Neuronal stem cell (in vitro differentiated cells): ENCODE measurements at regions not wholly inside any gene's neighbourhood (a gene's known extent, or its start where the extent isn't known, plus 50 kb on each side); places are given as distances from the start of the nearest gene placed in this dataset.

Experiments used
- DNase-seq: peaks from one replicate; pipeline ENCODE4 v3.0.0-alpha.2; 2013; ENCODE audit warnings: low spot score
- H2AFZ ChIP-seq: one replicate; pipeline ENCODE4 v1.6.1; 2013; ENCODE audit warnings: mild to moderate bottlenecking, low read length, inconsistent platforms
- H2AK5ac ChIP-seq: 2 replicates; pipeline ENCODE4 v1.6.1; 2013; ENCODE audit warnings: low read depth, mild to moderate bottlenecking, inconsistent platforms, low read length, moderate library complexity, mixed read lengths
- H2BK120ac ChIP-seq: 2 replicates; pipeline ENCODE4 v1.6.1; 2013; ENCODE audit warnings: low read depth, mild to moderate bottlenecking, inconsistent platforms, low read length, moderate library complexity, mixed read lengths
- H2BK12ac ChIP-seq: one replicate; pipeline ENCODE4 v1.6.1; 2013; ENCODE audit warnings: low read length, inconsistent platforms
- H2BK15ac ChIP-seq: 2 replicates; pipeline ENCODE4 v1.6.1; 2013; ENCODE audit warnings: mild to moderate bottlenecking, low read length, inconsistent platforms, mixed read lengths
- H2BK5ac ChIP-seq: one replicate; pipeline ENCODE4 v1.6.1; 2013; ENCODE audit warnings: inconsistent platforms, mild to moderate bottlenecking, low read length, moderate library complexity
- H3K14ac ChIP-seq: one replicate; pipeline ENCODE4 v1.6.1; 2013; ENCODE audit warnings: low read length, inconsistent platforms
- H3K18ac ChIP-seq: 2 replicates; pipeline ENCODE4 v1.6.1; 2013; ENCODE audit warnings: low read length, inconsistent platforms
- H3K23ac ChIP-seq: 2 replicates; pipeline ENCODE4 v1.6.1; 2013; ENCODE audit warnings: low read depth, mild to moderate bottlenecking, mixed read lengths, low read length, inconsistent platforms; ENCODE audit not compliant: poor library complexity
- H3K27ac ChIP-seq: replicated peaks from 3 replicates; pipeline ENCODE4 v1.5.1; 2013; ENCODE audit warnings: low read length, inconsistent platforms
- H3K27me3 ChIP-seq, 3 experiments: 2 replicates each; pipeline ENCODE4 v1.6.1; 2013; ENCODE audit warnings: low read length in 3 of 3, mild to moderate bottlenecking in 2 of 3, inconsistent platforms in 1 of 3, low read depth in 1 of 3, mixed read lengths in 1 of 3, moderate library complexity in 1 of 3; ENCODE audit not compliant: control insufficient read depth in 3 of 3, insufficient read depth in 3 of 3
- H3K36me3 ChIP-seq, 2 donors: replicated peaks in 1 of 2; 2 replicates each; pipeline ENCODE4 v1.6.1; 2013; ENCODE audit warnings: low read length in 2 of 2; ENCODE audit not compliant: control insufficient read depth in 2 of 2, insufficient read depth in 2 of 2
- H3K4ac ChIP-seq: 2 replicates; pipeline ENCODE4 v1.6.1; 2013; ENCODE audit warnings: inconsistent platforms, mild to moderate bottlenecking, low read length, moderate library complexity
- H3K4me1 ChIP-seq, 2 donors: 1 replicate in 1 of 2; 2 replicates in 1 of 2; pipeline ENCODE4 v1.6.1; 2013; ENCODE audit warnings: low read length in 2 of 2, low read depth in 1 of 2; ENCODE audit not compliant: control insufficient read depth in 2 of 2, insufficient read depth in 1 of 2
- H3K4me2 ChIP-seq: one replicate; pipeline ENCODE4 v1.6.1; 2013; ENCODE audit warnings: mild to moderate bottlenecking, low read length, inconsistent platforms; ENCODE audit not compliant: insufficient read depth, poor library complexity, severe bottlenecking
- H3K4me3 ChIP-seq, 2 donors: 2 replicates each; pipeline ENCODE4 v1.5.1; 2013; ENCODE audit warnings: low read length in 2 of 2, mild to moderate bottlenecking in 2 of 2, inconsistent platforms in 1 of 2, moderate library complexity in 1 of 2
- H3K79me1 ChIP-seq: one replicate; pipeline ENCODE4 v1.6.1; 2013; ENCODE audit warnings: low read depth, mild to moderate bottlenecking, inconsistent platforms, low read length, moderate library complexity
- H3K9ac ChIP-seq: one replicate; pipeline ENCODE4 v1.6.1; 2013; ENCODE audit warnings: mild to moderate bottlenecking, low read depth, low read length, inconsistent platforms; ENCODE audit not compliant: poor library complexity
- H3K9me3 ChIP-seq, 2 donors: replicated peaks in 1 of 2; 2 replicates each; pipeline versions ENCODE3 to v1.6.1; 2013; ENCODE audit warnings: low read length in 2 of 2, mild to moderate bottlenecking in 2 of 2, inconsistent platforms in 1 of 2, low read depth in 1 of 2, mixed read lengths in 1 of 2, moderate library complexity in 1 of 2; ENCODE audit not compliant: control insufficient read depth in 2 of 2, insufficient read depth in 1 of 2
- H4K8ac ChIP-seq: one replicate; pipeline ENCODE4 v1.6.1; 2013; ENCODE audit warnings: low read depth, mild to moderate bottlenecking, inconsistent platforms, low read length, moderate library complexity
- H4K91ac ChIP-seq: one replicate; pipeline ENCODE4 v1.6.1; 2013; ENCODE audit warnings: low read length, low read depth, mild to moderate bottlenecking, inconsistent platforms; ENCODE audit not compliant: poor library complexity
- WGBS, 2 donors: extraction: QIAGEN DNeasy Blood & Tissue Kit; methylation state at CpG; one replicate each; pipeline ENCODE4 v1.1.7; 2013; ENCODE audit warnings: missing lambda C conversion rate in 2 of 2, mixed read lengths in 1 of 2; ENCODE audit not compliant: insufficient read length in 2 of 2, insufficient replicate concordance in 1 of 2; ENCODE audit errors: extremely low coverage in 2 of 2; 5-methylcytosine and 5-hydroxymethylcytosine counted together

DNA sequence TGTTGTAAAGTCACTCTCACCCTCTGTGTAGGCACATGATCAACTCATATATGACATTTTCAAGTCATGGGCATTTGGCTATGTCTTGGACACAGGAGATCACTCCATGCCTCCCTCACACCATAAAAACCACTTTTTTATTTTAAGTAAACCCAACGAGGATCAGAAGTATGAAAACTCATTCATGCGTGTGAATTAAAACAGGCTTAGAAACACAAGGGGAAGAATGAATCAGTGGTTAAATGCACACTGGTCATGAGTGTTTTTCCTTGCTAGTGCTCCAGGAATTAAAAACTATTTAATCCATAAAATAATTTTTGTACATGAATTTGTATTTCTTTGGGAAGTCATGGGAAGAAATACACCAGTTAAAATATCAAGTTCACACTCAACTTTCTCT is 198.4 kb downstream of the GALC start:
- WGBS, 2 donors: no CpG with 5 or more reads among the region's 2 CpGs
- H2AK5ac ChIP-seq: no peak overlapping the region
- no peak overlapping the region for H2BK15ac ChIP-seq

DNA sequence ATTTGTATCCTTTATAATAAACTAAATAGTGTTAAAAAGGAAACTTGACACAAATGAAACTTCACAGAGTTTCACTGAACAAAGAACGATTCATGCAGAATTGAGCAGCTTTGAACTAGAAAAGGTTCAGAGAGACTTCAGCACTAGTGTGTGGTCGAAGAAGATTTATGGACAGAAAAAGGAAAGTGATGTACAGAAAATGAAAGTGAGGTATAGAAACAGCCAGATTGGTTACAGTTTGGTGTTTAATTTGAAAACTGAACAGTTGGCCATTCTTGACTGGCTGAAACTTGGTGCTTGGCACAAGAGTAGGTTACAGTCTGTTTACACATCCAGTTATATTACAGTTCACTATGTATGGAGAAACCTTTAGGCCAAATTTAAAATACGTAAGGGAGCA is 207.1 kb downstream of the GALC start:
- Histone ChIP-seq H3K23ac (no peak overlapping the region), H3K18ac (no peak overlapping the region), H3K9ac (no peak overlapping the region), H2BK120ac (no peak overlapping the region), H2AFZ (no peak overlapping the region), H3K4me1 (peaks cover 0 to 5% of the 10 kb centered on the region in 2 donors), H2AK5ac (no peak overlapping the region), H4K91ac (no peak overlapping the region), H3K4me3 (no peak overlapping the region), H2BK15ac (no peak overlapping the region), H3K36me3 (no peaks in the 10 kb centered on the region), H3K14ac (no peak overlapping the region), H4K8ac (no peak overlapping the region), H3K9me3 (peaks cover 0 to 4% of the 10 kb centered on the region in 2 donors), H3K27ac (no peak overlapping the region), H2BK12ac (no peak overlapping the region), H3K79me1 (no peaks in the 10 kb centered on the region), H3K4ac (no peak overlapping the region), H3K4me2 (no peak overlapping the region), H2BK5ac (no peak overlapping the region), H3K27me3 (no peaks in the 10 kb centered on the region)
- no peak for DNase-seq
- no CpG with 5 or more reads among the region's 3 CpGs for WGBS, 2 donors

More for the DNA sequence above, 198.4 kb downstream of the GALC start:
- Histone ChIP-seq H3K23ac (no peak overlapping the region), H3K9ac (no peak overlapping the region), H4K8ac (no peak overlapping the region), H3K4me3 (no peak overlapping the region), H3K27me3 (no peaks in the 10 kb centered on the region), H3K79me1 (no peaks in the 10 kb centered on the region), H3K14ac (no peak overlapping the region), H2BK120ac (no peak overlapping the region), H3K36me3 (no peaks in the 10 kb centered on the region), H3K4me2 (no peak overlapping the region), H2BK12ac (no peak overlapping the region), H2BK5ac (no peak overlapping the region), H3K18ac (no peak overlapping the region), H4K91ac (no peak overlapping the region), H3K4ac (no peak overlapping the region), H3K4me1 (peaks cover 0 to 3% of the 10 kb centered on the region in 2 donors), H3K27ac (no peak overlapping the region), H3K9me3 (peaks cover 0 to 3% of the 10 kb centered on the region in 2 donors), H2AFZ (no peak overlapping the region)
- DNase-seq: no peak

DNA sequence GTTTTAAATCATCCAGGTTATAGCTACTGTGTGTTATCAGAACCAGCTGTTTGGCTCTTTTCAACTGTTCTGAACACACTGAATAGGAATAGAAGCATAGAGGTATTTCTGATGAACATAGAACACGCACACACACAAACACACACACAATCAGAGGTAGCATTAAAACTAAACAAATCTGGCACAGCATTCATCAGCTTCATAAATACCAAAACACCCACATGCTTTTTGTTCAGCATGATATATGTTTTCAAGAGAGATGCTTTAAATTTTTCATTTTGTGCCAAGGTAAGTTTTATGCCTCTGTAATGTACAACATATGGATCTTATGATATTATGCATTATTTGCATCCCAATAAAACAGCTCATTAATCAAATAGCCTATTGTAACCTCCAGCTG is 208.6 kb downstream of the GALC start:
- Histone ChIP-seq H2BK120ac (no peak overlapping the region), H3K23ac (no peak overlapping the region), H3K9me3 (peaks cover 0 to 4% of the 10 kb centered on the region in 2 donors), H3K18ac (no peak overlapping the region), H4K91ac (no peak overlapping the region), H3K4me3 (no peak overlapping the region), H3K14ac (no peak overlapping the region), H3K4me1 (peaks cover 0 to 5% of the 10 kb centered on the region in 2 donors), H2BK12ac (no peak overlapping the region), H3K79me1 (no peaks in the 10 kb centered on the region), H2AFZ (no peak overlapping the region), H3K9ac (no peak overlapping the region), H2BK5ac (no peak overlapping the region), H3K36me3 (no peaks in the 10 kb centered on the region), H3K27ac (no peak overlapping the region), H2BK15ac (no peak overlapping the region), H4K8ac (no peak overlapping the region), H3K27me3 (no peaks in the 10 kb centered on the region), H3K4me2 (no peak overlapping the region), H2AK5ac (no peak overlapping the region), H3K4ac (no peak overlapping the region)
- DNase-seq: no peak
- WGBS, 2 donors: no CpG with 5 or more reads among the region's 1 CpG

DNA sequence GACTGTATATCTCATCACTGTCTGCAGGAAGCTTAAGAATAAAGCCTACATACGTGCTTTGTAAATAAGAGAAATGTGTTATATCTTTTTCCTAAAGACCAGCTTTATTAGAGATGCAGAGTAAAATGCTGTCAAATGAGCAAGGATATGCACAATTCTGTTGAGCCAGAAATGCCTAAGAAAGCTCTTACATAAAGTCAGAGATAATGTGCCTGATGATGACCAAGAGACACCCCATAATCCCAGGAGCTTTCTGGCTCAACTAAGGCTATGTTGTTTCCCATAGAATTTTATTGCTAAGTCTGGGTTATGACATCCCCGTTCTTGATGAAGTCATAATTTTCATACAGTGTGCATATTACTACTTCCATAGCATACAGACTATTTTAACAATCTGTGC is 209.9 kb downstream of the GALC start:
- DNase-seq: no peak
- no peak overlapping the region for H3K18ac ChIP-seq
- no peaks in the 10 kb centered on the region for H3K27me3 ChIP-seq
- H3K36me3 ChIP-seq: no peaks in the 10 kb centered on the region
- H4K8ac ChIP-seq: no peak overlapping the region
- H2BK12ac ChIP-seq: no peak overlapping the region
- H3K14ac ChIP-seq: no peak overlapping the region
- no peak overlapping the region for H3K4me3 ChIP-seq
- no peak overlapping the region for H2BK5ac ChIP-seq
- H3K79me1 ChIP-seq: no peaks in the 10 kb centered on the region
- no peak overlapping the region for H2BK15ac ChIP-seq
- no peak overlapping the region for H4K91ac ChIP-seq
- no CpG with 5 or more reads among the region's 2 CpGs for WGBS, 2 donors
- no peak overlapping the region for H3K4ac ChIP-seq
- no peaks in the 10 kb centered on the region for H3K4me1 ChIP-seq
- H2AFZ ChIP-seq: no peak overlapping the region
- H3K23ac ChIP-seq: no peak overlapping the region
- H2AK5ac ChIP-seq: no peak overlapping the region
- peaks cover 0 to 4% of the 10 kb centered on the region in 2 donors for H3K9me3 ChIP-seq
- no peak overlapping the region for H2BK120ac ChIP-seq
- no peak overlapping the region for H3K27ac ChIP-seq
- H3K9ac ChIP-seq: no peak overlapping the region
- H3K4me2 ChIP-seq: no peak overlapping the region
